HL-60 (cell line): ENCODE measurements at regions not wholly inside any gene's neighbourhood (a gene's known extent, or its start where the extent isn't known, plus 50 kb on each side); places are given as distances from the start of the nearest gene placed in this dataset.

Experiments used
- DNase-seq, 2 experiments: peaks; one replicate each; pipeline ENCODE4 v3.0.0-alpha.2; 2010 to 2020; ENCODE audit warnings: low read depth in 1 of 2, low spot score in 1 of 2
- H3K27ac ChIP-seq: fragments of 250-450 bp; sonication (Bioruptor Pico); replicated peaks from 2 replicates; pipeline ENCODE4 v1.5.1; 2020; ENCODE audit warnings: mild to moderate bottlenecking, moderate library complexity
- H3K27me3 ChIP-seq: fragments of 250-450 bp; sonication (Bioruptor Pico); 2 replicates; pipeline ENCODE4 v1.5.1; 2021; ENCODE audit warnings: mild to moderate bottlenecking, moderate library complexity; ENCODE audit not compliant: insufficient read depth, poor library complexity, severe bottlenecking
- H3K4me3 ChIP-seq: replicated peaks from 2 replicates; pipeline ENCODE4 v1.5.1; 2011; ENCODE audit warnings: mild to moderate bottlenecking, control low read depth, low read length; ENCODE audit not compliant: insufficient read depth
- GABPA ChIP-seq: IDR thresholded peaks from 2 replicates; pipeline ENCODE4 v1.6.1; 2012; ENCODE audit warnings: low read depth
- POLR2AphosphoS5 ChIP-seq: IDR thresholded peaks from 2 replicates; pipeline ENCODE4 v1.6.1; 2012; ENCODE audit warnings: low read depth
- SPI1 ChIP-seq: IDR thresholded peaks from 2 replicates; pipeline ENCODE4 v1.6.1; 2012; ENCODE audit warnings: low read depth, mild to moderate bottlenecking, borderline replicate concordance
- TF ChIP-seq, protein P1 (sequence below): IDR thresholded peaks from 2 replicates; pipeline ENCODE4 v1.6.1; 2012; ENCODE audit warnings: low read depth; ENCODE audit not compliant: insufficient replicate concordance
- TF ChIP-seq, protein P2 (sequence below): IDR thresholded peaks from one replicate; pipeline ENCODE4 v1.5.1; 2011; ENCODE audit warnings: low read length, control low read depth, inconsistent platforms; ENCODE audit not compliant: insufficient read depth

DNA sequence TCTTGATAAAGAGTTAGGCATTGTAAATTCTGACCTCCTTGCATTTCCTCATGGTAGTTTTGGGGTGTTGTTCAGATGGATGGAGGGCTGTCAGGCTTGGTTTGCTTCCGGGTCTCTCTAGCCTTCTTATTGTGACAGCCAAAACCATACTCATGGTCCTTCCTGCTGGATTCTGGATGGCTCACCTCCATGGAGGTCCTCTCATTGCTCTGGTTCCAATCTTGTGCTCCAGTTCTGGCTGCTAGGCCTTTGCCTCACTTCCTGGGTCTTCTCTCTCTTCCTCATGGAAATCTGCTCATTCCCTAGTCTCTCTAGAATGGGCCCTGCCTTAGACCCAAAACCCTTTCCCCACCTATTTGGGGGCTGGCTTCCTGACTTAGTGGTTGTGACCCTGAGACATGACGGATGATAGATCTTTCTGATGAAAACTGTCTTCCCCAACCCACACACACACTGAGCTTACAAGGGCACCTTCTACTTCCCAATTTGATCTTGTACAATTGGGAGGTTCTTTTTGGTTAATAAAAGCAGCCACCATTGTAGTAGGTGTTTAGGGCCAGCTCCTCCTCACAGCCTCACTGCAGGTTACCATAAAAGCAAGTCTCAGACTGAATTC, 66.2 kb upstream of the XCR1 start:
- no peaks in the 10 kb centered on the region for H3K27me3 ChIP-seq
- DNase-seq = no peak
- 0 out of 2 replicates have a peak, but pooled peaks have one; percentile 0 for TF ChIP-seq SPI1
- TF ChIP-seq, protein P1, sequence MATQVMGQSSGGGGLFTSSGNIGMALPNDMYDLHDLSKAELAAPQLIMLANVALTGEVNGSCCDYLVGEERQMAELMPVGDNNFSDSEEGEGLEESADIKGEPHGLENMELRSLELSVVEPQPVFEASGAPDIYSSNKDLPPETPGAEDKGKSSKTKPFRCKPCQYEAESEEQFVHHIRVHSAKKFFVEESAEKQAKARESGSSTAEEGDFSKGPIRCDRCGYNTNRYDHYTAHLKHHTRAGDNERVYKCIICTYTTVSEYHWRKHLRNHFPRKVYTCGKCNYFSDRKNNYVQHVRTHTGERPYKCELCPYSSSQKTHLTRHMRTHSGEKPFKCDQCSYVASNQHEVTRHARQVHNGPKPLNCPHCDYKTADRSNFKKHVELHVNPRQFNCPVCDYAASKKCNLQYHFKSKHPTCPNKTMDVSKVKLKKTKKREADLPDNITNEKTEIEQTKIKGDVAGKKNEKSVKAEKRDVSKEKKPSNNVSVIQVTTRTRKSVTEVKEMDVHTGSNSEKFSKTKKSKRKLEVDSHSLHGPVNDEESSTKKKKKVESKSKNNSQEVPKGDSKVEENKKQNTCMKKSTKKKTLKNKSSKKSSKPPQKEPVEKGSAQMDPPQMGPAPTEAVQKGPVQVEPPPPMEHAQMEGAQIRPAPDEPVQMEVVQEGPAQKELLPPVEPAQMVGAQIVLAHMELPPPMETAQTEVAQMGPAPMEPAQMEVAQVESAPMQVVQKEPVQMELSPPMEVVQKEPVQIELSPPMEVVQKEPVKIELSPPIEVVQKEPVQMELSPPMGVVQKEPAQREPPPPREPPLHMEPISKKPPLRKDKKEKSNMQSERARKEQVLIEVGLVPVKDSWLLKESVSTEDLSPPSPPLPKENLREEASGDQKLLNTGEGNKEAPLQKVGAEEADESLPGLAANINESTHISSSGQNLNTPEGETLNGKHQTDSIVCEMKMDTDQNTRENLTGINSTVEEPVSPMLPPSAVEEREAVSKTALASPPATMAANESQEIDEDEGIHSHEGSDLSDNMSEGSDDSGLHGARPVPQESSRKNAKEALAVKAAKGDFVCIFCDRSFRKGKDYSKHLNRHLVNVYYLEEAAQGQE = no peak
- peak overlapping the region; percentile 99 for H3K27ac ChIP-seq
- no peak overlapping the region for H3K4me3 ChIP-seq

GRCh38 chr3:46092702-46093080, 65.4 kb upstream of the XCR1 start:
- Histone ChIP-seq H3K27me3 (no peaks in the 10 kb centered on the region), H3K27ac (peak overlapping the region; percentile 99), H3K4me3 (no peak overlapping the region)
- TF ChIP-seq, protein P2, sequence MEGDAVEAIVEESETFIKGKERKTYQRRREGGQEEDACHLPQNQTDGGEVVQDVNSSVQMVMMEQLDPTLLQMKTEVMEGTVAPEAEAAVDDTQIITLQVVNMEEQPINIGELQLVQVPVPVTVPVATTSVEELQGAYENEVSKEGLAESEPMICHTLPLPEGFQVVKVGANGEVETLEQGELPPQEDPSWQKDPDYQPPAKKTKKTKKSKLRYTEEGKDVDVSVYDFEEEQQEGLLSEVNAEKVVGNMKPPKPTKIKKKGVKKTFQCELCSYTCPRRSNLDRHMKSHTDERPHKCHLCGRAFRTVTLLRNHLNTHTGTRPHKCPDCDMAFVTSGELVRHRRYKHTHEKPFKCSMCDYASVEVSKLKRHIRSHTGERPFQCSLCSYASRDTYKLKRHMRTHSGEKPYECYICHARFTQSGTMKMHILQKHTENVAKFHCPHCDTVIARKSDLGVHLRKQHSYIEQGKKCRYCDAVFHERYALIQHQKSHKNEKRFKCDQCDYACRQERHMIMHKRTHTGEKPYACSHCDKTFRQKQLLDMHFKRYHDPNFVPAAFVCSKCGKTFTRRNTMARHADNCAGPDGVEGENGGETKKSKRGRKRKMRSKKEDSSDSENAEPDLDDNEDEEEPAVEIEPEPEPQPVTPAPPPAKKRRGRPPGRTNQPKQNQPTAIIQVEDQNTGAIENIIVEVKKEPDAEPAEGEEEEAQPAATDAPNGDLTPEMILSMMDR = no peak
- TF ChIP-seq, protein P1 = no peak
- TF ChIP-seq GABPA = no peak
- TF ChIP-seq POLR2AphosphoS5 = no peak; the same call in 1 of the 2 replicates
- TF ChIP-seq SPI1 = no peak
- DNase-seq = peak in 1 of 2 experiments; percentile 75

DNA sequence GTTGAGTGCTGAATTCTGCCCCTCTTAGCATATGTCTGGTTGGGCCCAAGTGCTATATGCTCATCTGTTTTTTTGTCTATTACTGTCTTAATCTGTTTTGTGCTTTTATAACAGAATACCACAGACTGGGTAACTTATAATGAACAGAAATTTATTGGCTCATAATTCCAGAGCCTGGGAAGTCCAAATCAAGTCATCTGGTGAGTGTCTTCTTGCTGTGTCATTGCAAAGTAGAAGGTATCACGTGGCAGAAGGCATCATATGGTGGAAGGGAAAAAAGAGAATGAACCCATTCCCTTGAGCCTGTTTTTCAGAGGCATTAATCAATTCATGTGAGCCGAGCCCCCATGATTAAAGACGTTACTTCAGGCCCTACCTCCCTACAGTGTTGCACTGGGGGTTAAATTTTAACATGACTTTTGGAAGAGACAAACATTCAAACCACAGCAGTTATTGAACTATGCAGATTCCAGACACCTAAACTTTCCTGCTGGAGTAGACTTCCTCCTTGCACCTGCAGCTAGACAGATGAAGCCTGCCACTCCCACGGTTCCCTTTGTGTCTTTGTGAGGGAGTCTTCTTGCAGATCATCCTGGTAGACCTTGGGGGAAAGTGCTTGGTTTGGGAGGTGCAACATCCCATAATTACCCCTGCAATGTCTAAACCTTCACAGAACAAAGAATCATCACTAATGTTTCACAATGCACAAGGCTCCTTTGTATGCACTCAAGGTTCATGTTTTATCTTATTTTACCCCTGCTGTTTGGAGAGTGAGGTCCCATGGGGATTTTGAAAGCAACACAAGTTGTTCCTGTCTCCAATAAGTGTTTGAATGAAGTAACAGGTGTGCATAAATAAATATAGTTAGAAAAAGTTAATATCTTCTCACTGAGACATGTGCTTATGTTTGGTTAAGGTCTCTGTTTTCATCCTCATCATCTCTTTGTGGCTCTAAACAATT, 64.7 kb upstream of the XCR1 start:
- H3K27ac ChIP-seq = peak overlapping the region; percentile 99
- H3K27me3 ChIP-seq = no peaks in the 10 kb centered on the region
- TF ChIP-seq, protein P1 = no peak
- TF ChIP-seq SPI1 (0 out of 2 replicates have a peak, but pooled peaks have one; percentile 34), POLR2AphosphoS5 (peak; percentile 48; the same call in 1 of the 2 replicates), GABPA (no peak)
- TF ChIP-seq, protein P2 = no peak
- DNase-seq = peak; percentile 56 to 65
- H3K4me3 ChIP-seq = no peak overlapping the region
